Osteocyte (in vitro differentiated cells): ENCODE measurements at regions not wholly inside any gene's neighbourhood (a gene's known extent, or its start where the extent isn't known, plus 50 kb on each side); places are given as distances from the start of the nearest gene placed in this dataset.

Experiments
- DNase-seq: peaks from one replicate; pipeline ENCODE4 v3.0.0; 2021; ENCODE audit warnings: mixed read lengths; ENCODE audit not compliant: unreplicated experiment; ENCODE audit errors: extremely low spot score
- H3K27ac Mint-ChIP-seq: one replicate; pipeline ENCODE4 v1.8.0; 2021; ENCODE audit warnings: mild to moderate bottlenecking, mixed read lengths; ENCODE audit not compliant: unreplicated experiment
- H3K27me3 Mint-ChIP-seq: one replicate; pipeline ENCODE4 v1.8.0; 2021; ENCODE audit warnings: mixed read lengths; ENCODE audit not compliant: unreplicated experiment
- H3K36me3 Mint-ChIP-seq: one replicate; pipeline ENCODE4 v1.8.0; 2021; ENCODE audit warnings: mixed read lengths; ENCODE audit not compliant: unreplicated experiment
- H3K4me1 Mint-ChIP-seq: one replicate; pipeline ENCODE4 v1.8.0; 2021; ENCODE audit warnings: mixed read lengths; ENCODE audit not compliant: unreplicated experiment
- H3K4me3 Mint-ChIP-seq: one replicate; pipeline ENCODE4 v1.8.0; 2021; ENCODE audit warnings: mild to moderate bottlenecking, moderate library complexity, mixed read lengths; ENCODE audit not compliant: unreplicated experiment
- H3K9me3 Mint-ChIP-seq: one replicate; pipeline ENCODE4 v1.8.0; 2021; ENCODE audit warnings: mixed read lengths; ENCODE audit not compliant: unreplicated experiment
- CTCF ChIP-seq: fragments of 200-600 bp; sonication (generic); IDR thresholded peaks from 2 replicates; pipeline ENCODE4 v1.5.0; 2021; ENCODE audit warnings: antibody characterized with exemption, mild to moderate bottlenecking, moderate library complexity

GRCh38 chr1:215476541-215476940 lies 90.6 kb upstream of the KCTD3 start:
- TF ChIP-seq CTCF = no peak
- H3K36me3 Mint-ChIP-seq = no peaks in the 10 kb centered on the region
- peak overlapping the region; percentile 29 for H3K27ac Mint-ChIP-seq
- peaks cover 9% of the 10 kb centered on the region for H3K9me3 Mint-ChIP-seq
- no peak for DNase-seq
- H3K27me3 Mint-ChIP-seq = no peaks in the 10 kb centered on the region
- peaks cover 10% of the 10 kb centered on the region for H3K4me1 Mint-ChIP-seq
- no peak overlapping the region for H3K4me3 Mint-ChIP-seq

- Mint-ChIP-seq H3K27me3 (no peaks in the 10 kb centered on the region), H3K4me1 (peaks cover 10% of the 10 kb centered on the region), H3K27ac (no peak overlapping the region), H3K9me3 (peaks cover 9% of the 10 kb centered on the region), H3K4me3 (no peak overlapping the region), H3K36me3 (no peaks in the 10 kb centered on the region)
- no peak for DNase-seq
- no peak for TF ChIP-seq CTCF
These were observed 89.5 kb upstream of the KCTD3 start for GRCh38 chr1:215477632-215478031.

GRCh38 chr1:215479567-215479966 lies 87.5 kb upstream of the KCTD3 start:
- Mint-ChIP-seq H3K4me1 (peaks cover 10% of the 10 kb centered on the region), H3K27me3 (peaks cover 5% of the 10 kb centered on the region), H3K9me3 (peaks cover 9% of the 10 kb centered on the region), H3K36me3 (no peaks in the 10 kb centered on the region), H3K27ac (no peak overlapping the region), H3K4me3 (no peak overlapping the region)
- no peak for DNase-seq
- TF ChIP-seq CTCF = no peak

- no peaks in the 10 kb centered on the region for H3K36me3 Mint-ChIP-seq
- no peak for DNase-seq
- H3K27ac Mint-ChIP-seq = no peak overlapping the region
- no peak for TF ChIP-seq CTCF
- no peak overlapping the region for H3K4me3 Mint-ChIP-seq
- H3K4me1 Mint-ChIP-seq = no peaks in the 10 kb centered on the region
- H3K9me3 Mint-ChIP-seq = peaks cover 5% of the 10 kb centered on the region
- peaks cover 5% of the 10 kb centered on the region for H3K27me3 Mint-ChIP-seq
These were observed 85.0 kb upstream of the KCTD3 start for GRCh38 chr1:215482079-215482478.

- Mint-ChIP-seq H3K4me1 (no peaks in the 10 kb centered on the region), H3K27me3 (peaks cover 5% of the 10 kb centered on the region), H3K4me3 (no peak overlapping the region), H3K9me3 (no peaks in the 10 kb centered on the region), H3K36me3 (no peaks in the 10 kb centered on the region), H3K27ac (no peak overlapping the region)
- no peak for TF ChIP-seq CTCF
- DNase-seq = no peak
These were observed 82.7 kb upstream of the KCTD3 start for GRCh38 chr1:215484171-215484939.
